GM19467 (cell line): ENCODE measurements at regions not wholly inside any gene's neighbourhood (a gene's known extent, or its start where the extent isn't known, plus 50 kb on each side); places are given as distances from the start of the nearest gene placed in this dataset.
"Not testable (repeated sequence)": the region's sequence is repeated elsewhere in the genome, so short reads cannot be mapped to it uniquely, and the experiment has no call there.

Experiments
- ATAC-seq: cut with Tn5 transposase; IDR thresholded peaks from one replicate; pipeline ENCODE4 v1.9.1; 2021; ENCODE audit warnings: mild to moderate bottlenecking, moderate library complexity; ENCODE audit not compliant: unreplicated experiment

DNA sequence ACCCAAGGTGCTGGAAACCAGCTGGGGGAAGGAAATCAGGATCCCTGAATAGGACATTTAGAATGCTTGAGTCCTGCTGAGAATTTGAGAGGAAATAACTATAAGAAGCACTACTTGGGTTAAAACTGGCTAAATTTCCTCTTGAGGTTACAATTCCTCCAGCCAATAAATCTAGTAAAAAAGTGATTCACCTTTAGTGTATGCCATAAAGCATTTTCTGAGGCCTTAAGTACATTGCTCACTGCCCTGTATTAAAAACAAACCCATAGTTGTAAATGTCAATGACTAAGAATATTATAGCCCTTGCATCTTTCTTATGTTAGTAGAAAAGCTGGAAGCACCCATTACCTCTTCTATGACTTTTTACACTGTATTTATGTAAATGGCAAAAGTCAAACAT, 634.7 kb upstream of the ARRDC3 start:
- no peak for ATAC-seq

- not testable (repeated sequence) for ATAC-seq
These were observed 628.7 kb upstream of the ARRDC3 start for GRCh38 chr5:92011845-92012244.

- no peak for ATAC-seq
These were observed 620.7 kb upstream of the ARRDC3 start for GRCh38 chr5:92003806-92004205.

DNA sequence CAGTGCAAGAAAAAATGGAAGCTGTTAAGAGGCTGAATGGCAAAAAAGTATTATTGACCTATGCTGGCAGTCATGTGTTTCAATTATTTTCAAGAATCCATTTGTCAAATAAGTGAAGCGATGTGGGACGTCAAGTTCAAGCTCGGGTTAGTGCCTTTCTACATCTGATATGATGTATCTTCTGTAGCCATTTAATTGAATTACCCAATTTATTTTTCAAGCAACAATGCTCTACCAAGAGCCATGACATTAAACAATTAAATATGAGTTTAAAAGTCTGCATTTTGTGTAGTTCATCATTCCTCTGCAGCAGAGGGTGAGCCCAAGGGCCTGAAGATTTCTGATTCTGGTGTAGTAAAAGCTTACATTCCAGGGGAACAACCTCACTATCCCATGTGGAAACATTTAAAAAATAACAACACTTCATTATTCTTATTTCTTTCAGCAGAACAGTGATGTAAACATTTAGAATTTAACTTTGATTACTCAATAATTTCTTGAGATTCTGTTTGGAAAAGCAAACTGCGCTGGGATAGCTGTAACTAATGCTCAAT, 619.7 kb upstream of the ARRDC3 start:
- no peak for ATAC-seq

- ATAC-seq = no peak
These were observed 615.7 kb upstream of the ARRDC3 start for GRCh38 chr5:91998774-91999173.

GRCh38 chr5:91983869-91984268, 600.8 kb upstream of the ARRDC3 start:
- ATAC-seq = no peak

- no peak for ATAC-seq
These were observed 595.2 kb upstream of the ARRDC3 start for GRCh38 chr5:91978221-91978882.

- no peak for ATAC-seq
These were observed 594.5 kb upstream of the ARRDC3 start for GRCh38 chr5:91977579-91977978.

DNA sequence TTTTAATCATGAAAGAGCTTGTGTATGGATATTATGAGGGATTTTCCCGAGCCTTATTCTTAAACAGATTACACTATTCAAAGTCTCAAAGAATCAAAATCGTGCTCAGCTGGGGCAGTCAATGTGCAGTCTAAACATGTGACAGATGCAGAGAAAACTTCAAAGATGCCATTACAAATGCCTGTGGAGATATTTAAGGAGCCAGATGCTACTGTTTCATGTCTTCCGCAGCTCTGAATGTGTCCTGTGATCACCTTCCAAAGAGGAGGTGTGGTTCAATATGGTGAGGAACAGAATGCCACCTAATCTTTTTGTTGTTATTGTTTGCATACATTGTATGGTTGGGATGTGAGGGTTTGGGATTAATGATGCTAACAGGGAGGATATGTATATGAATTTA, 593.3 kb upstream of the ARRDC3 start:
- ATAC-seq = no peak

DNA sequence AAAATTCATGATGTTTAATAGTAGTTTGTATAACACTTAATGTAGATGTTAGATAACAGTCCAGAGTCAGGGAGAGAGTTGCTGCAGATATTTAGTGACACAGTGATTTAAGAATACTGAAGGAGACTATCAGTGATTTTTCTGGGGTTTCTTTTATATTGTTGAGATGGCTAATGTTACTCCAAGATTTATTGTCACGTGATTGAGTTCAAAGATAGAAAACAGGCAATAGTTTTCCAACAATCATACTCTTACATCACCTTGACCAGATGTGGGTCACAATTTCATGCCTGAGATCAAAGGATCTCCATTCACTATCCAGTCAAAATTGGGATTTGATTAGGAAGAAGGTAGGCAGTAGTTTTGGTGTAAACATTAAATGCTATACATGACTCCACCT, 580.0 kb upstream of the ARRDC3 start:
- ATAC-seq = no peak

DNA sequence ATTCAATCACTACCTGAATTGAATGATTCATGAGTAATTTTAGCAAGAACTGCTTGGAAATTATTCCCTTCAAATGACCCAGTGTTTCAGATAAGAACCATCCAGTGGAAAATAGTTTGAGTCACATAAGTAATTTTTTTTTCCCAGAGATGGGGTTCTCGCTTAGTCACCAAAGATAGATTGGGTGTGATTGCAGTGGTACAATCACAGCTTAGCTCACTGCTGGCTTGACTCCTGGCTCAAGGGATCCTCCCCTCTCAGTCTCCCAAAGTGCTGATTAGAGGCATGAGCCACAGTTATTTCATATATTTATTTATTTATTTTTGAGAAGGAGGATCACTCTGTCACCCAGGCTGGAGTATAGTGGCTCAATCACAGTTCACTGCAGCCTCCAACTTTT, 574.5 kb upstream of the ARRDC3 start:
- no peak for ATAC-seq

DNA sequence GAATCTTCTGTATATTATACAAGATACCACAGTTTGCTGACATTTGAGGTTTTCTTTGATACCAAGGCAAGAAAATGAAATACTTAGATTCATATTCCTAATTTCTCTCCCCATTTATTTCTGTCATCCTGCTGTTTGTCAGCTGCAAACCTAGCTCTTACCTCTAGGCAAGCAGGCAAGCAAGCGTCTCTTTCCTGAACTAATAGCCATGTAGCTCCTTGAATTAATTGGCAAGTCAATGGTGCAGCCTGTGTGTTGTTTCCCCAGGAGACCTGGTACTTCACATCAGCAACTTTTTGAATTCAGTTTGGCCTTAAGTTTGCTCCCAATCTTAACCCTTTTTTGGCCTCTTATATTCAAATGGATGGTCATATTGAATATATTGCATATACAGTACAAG, 573.6 kb upstream of the ARRDC3 start:
- no peak for ATAC-seq

- ATAC-seq = no peak
These were observed 572.5 kb upstream of the ARRDC3 start for GRCh38 chr5:91955610-91956009.

DNA sequence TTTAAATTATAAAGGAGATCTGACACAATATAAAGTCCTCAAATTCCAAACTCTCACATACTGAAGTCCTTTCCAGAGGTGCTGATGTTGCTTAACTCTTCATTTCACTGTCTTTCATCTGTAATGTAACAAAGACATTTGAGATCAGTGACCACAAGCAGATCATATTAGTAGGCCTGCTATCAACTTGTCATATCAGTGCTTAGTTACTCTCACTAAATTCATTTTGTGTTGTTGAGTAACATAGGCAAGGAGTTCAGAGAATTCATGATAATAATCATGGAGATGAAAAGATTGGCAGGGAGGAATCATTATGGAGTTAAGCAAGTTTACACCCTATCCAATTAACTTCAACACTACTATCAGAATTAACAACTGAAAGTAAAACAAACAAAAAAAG, 571.0 kb upstream of the ARRDC3 start:
- no peak for ATAC-seq

GRCh38 chr5:91950328-91950727, 567.2 kb upstream of the ARRDC3 start:
- no peak for ATAC-seq

DNA sequence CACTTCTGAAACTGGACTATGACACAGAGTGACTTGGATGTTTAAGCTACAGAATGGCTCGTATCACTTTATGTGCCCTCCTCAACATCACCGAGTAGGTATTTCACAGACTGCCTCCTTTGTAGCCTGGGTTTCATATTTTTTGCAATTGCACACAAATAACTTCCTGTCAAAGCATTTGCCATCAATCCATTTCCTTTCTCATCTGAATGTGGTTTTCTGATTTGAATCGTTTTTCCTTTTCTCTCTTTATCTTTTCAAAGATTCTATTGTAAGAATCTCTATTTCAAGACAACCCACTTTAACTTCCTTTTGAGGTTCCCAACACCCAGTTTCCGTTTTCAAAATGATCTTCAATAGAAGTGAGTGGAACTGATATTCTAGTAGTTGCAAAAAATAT, 563.8 kb upstream of the ARRDC3 start:
- ATAC-seq = no peak

- ATAC-seq = no peak
These were observed 558.5 kb upstream of the ARRDC3 start for GRCh38 chr5:91941588-91941987.

DNA sequence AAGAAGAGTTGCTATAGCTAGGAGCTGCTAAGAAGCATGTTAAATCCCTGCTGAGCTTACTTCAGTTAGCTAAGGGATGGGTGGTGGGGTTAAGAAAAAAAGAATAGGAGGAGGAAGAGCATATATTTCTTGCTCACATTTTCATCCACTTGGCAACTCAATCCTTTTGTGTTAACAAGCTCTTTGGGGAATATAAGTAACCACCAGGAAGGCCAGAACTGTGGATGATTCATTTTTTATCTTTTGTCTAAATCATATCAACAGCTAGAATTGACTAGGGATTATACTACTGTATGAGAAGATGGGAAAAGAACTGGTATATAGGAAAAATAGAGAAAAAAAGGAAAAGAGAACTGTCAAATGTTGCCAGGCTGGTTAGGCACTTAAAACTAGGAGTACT, 555.3 kb upstream of the ARRDC3 start:
- ATAC-seq = no peak

DNA sequence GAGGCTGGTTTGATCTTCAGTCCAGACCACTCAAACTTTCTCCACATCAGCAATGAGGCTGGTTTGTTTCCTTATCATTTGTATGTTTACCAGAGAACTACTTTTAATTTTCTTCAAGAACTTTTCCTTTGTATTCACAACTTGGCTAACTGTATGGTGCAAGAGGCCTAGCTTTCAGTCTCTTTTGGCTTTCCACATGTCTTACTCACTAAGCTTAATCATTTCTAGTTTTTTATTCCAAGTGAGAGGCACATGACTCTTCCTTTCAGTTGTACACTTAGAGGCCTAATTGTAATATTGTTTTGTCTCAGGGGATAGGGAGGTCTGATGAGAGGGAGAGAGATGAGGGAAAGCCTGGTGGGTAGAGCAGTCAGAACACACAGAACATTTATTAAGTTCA, 554.0 kb upstream of the ARRDC3 start:
- ATAC-seq = no peak

DNA sequence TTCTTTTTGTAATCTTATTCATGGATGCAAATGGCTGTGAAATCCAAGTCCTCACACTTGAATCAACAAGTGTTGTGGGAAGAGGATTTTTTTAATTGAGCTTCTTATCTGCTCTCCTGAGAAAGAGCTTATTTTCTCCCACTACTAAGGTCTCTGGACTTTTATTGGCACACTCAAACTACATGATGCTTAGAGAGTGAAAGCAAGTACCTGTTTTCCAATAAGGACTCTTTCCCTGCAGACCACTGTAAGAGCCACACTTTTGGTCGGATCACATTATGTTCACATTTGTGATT, 546.4 kb upstream of the ARRDC3 start:
- ATAC-seq = no peak

DNA sequence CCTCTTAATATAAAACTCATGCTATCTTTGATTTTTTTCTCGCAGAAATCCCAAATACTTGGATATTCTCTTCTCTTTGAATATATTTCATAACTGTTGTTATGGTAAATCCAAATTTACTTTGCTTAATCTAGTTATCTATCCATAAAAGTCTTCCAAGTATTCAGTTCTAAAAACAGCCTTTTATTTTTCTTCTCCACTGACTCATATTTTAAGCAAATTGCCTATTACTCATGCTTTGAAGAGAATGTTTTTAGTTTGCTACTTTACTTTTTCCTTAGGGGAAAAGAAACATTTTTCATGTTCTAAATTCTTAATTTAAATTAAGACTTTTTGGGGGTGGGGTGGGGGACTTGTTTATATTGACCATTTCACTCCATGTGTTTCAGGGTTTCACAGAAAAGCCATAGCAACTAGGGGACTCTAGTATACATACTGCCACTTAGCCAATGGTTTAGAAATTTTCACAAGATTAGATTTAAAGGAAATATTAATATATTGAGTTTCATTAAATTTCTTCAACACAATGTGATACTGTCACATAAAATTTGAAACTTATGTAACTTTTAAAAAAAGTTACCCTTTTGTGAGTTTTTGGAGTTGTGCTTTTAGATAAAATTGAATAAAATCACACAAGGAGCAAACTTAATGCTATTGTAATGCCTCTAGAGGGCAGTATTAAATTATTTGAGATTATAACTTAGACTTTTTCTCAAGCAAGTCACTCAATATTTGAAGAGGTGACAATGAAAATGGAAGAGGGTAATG, 545.8 kb upstream of the ARRDC3 start:
- ATAC-seq = no peak

- no peak for ATAC-seq
These were observed 544.3 kb upstream of the ARRDC3 start for GRCh38 chr5:91927439-91927838.

DNA sequence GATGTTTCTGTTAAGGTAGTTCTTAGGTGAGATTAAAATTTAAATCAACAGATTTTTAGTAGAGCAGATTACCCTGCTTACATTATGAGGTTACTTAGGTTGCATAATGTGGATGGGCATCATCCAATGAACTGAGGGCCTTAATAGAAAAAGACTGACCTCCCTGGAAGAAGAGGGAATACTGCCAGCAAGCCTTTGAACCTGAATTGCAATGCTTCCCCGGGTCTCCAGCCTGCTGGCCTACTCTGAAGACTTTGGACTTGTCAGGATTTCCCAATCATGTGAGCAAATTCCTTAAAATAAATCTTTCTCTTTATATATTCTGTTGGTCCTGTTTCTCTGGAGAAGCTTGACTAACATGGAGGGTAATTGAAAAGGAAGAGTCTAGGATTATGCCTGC, 542.1 kb upstream of the ARRDC3 start:
- ATAC-seq = no peak
